HCT116 (cell line): ENCODE measurements at regions not wholly inside any gene's neighbourhood (a gene's known extent, or its start where the extent isn't known, plus 50 kb on each side); places are given as distances from the start of the nearest gene placed in this dataset.
"Not testable (repeated sequence)": the region's sequence is repeated elsewhere in the genome, so short reads cannot be mapped to it uniquely, and the experiment has no call there.

Experiments used
- ATAC-seq: fragments of 200-7000 bp; cut with Tn5 transposase; 2 replicates; pipeline ENCODE4 v1.9.1; 2020; ENCODE audit warnings: mild to moderate bottlenecking, moderate library complexity
- BruUV-seq: library from RNA; stranded (reverse); fragments of 400-500 nt; replicated peaks from 2 replicates; lab custom pipeline; 2021; lab: Mats Ljungman, UMichigan
- CTCF ChIA-PET: fragments of 300-600 bp; sonication (Branson Sonifier 250); formaldehyde crosslinking; loops from one replicate; lab custom pipeline; 2021; ENCODE audit warnings: antibody characterized with exemption; lab: Charles Lee
- POLR2A ChIA-PET: fragments of 300-600, 350-600 bp; sonication (Branson Sonifier 250); formaldehyde crosslinking; loops from one replicate; lab custom pipeline; 2021; ENCODE audit warnings: antibody characterized with exemption; lab: Charles Lee
- RAD21 ChIA-PET, 2 experiments: fragments of 300-600 bp; sonication (Branson Sonifier 250); formaldehyde crosslinking; loops; one replicate each; lab custom pipeline; 2023; ENCODE audit warnings: low total read pairs in 2 of 2; ENCODE audit not compliant: uncharacterized antibody in 2 of 2, unreplicated experiment in 2 of 2, low non-redundant PET in 1 of 2; lab: Charles Lee
- DNase-seq: peaks from one replicate; pipeline ENCODE4 v3.0.0-alpha.2; 2010; ENCODE audit warnings: low read depth, low spot score
- H2AFZ ChIP-seq: fragments of 200-600 bp; shearing (Covaris generic), sonication (generic); 2 replicates; pipeline ENCODE4 v1.6.1; 2017; ENCODE audit warnings: low read depth, mixed run types, mixed read lengths, antibody characterized with exemption, low read length; ENCODE audit not compliant: poor library complexity, severe bottlenecking
- H3K27ac ChIP-seq: 2 replicates; pipeline ENCODE4 v1.5.1; 2012; ENCODE audit warnings: low read depth, low read length
- H3K27me3 ChIP-seq: fragments of 200-600 bp; sonication (generic); 2 replicates; pipeline ENCODE4 v1.6.1; 2016; ENCODE audit warnings: mixed run types, low read length, mixed read lengths; ENCODE audit not compliant: insufficient read depth
- H3K36me3 ChIP-seq, 2 experiments: fragments of 200-500 bp in 1 of 2; fragments of 200-600 bp in 1 of 2; sonication (Bioruptor generic) in 1 of 2; sonication (generic) in 1 of 2; 2 replicates each; pipeline versions ENCODE4 v1.5.1 to v1.6.1; 2014 to 2016; ENCODE audit warnings: low read length in 2 of 2, inconsistent platforms in 1 of 2, mixed read lengths in 1 of 2, mixed run types in 1 of 2; ENCODE audit not compliant: insufficient read depth in 2 of 2, control insufficient read depth in 1 of 2
- H3K4me1 ChIP-seq, 2 experiments: fragments of 200-600 bp in 1 of 2; sonication (generic) in 1 of 2; 2 replicates each; pipeline versions ENCODE4 v1.5.1 to v1.6.1; 2012 to 2017; ENCODE audit warnings: low read length in 2 of 2, inconsistent platforms in 1 of 2, mild to moderate bottlenecking in 1 of 2, mixed read lengths in 1 of 2, mixed run types in 1 of 2, moderate library complexity in 1 of 2; ENCODE audit not compliant: insufficient read depth in 2 of 2, control insufficient read depth in 1 of 2
- H3K4me2 ChIP-seq: fragments of 200-600 bp; sonication (generic); 2 replicates; pipeline ENCODE4 v1.6.1; 2017; ENCODE audit warnings: mixed run types, low read length, mixed read lengths
- H3K4me3 ChIP-seq, 2 experiments: fragments of 200-600 bp in 1 of 2; sonication (generic) in 1 of 2; replicated peaks in 1 of 2; 2 replicates each; pipeline ENCODE4 v1.5.1; 2011 to 2016; ENCODE audit warnings: low read length in 2 of 2, control low read depth in 1 of 2, low read depth in 1 of 2, mild to moderate bottlenecking in 1 of 2, mixed read lengths in 1 of 2, mixed run types in 1 of 2
- H3K79me2 ChIP-seq: fragments of 200-600 bp; sonication (generic); 2 replicates; pipeline ENCODE4 v1.6.1; 2017; ENCODE audit warnings: mild to moderate bottlenecking, mixed run types, low read length, moderate library complexity, mixed read lengths; ENCODE audit not compliant: insufficient read depth
- H3K9ac ChIP-seq: fragments of 200-600 bp; sonication (generic); 2 replicates; pipeline ENCODE4 v1.6.1; 2016; ENCODE audit warnings: low read length, mixed read lengths
- H3K9me2 ChIP-seq: fragments of 200-600 bp; sonication (generic), shearing (Covaris generic); 2 replicates; pipeline ENCODE4 v1.6.1; 2017; ENCODE audit warnings: mixed run types, mild to moderate bottlenecking, moderate library complexity; ENCODE audit not compliant: insufficient read depth
- H3K9me3 ChIP-seq, 2 experiments: fragments of 200-500 bp in 1 of 2; fragments of 200-600 bp in 1 of 2; sonication (Bioruptor generic) in 1 of 2; sonication (generic) in 1 of 2; 2 replicates each; pipeline ENCODE4 v1.6.1; 2014 to 2017; ENCODE audit warnings: low read length in 2 of 2, mixed read lengths in 2 of 2, inconsistent platforms in 1 of 2, low read depth in 1 of 2, mild to moderate bottlenecking in 1 of 2, mixed run types in 1 of 2, moderate library complexity in 1 of 2; ENCODE audit not compliant: control insufficient read depth in 1 of 2, insufficient read depth in 1 of 2
- H4K20me1 ChIP-seq: fragments of 200-600 bp; sonication (generic), shearing (Covaris generic); 2 replicates; pipeline ENCODE4 v1.6.1; 2017; ENCODE audit warnings: mixed run types, mild to moderate bottlenecking, moderate library complexity; ENCODE audit not compliant: insufficient read depth
- CTCF ChIP-seq, 3 experiments: fragments of 200-600 bp in 1 of 3; sonication (generic) in 1 of 3; IDR thresholded peaks in 2 of 3; conservative IDR thresholded peaks in 1 of 3; 2 replicates each; pipeline ENCODE4 v1.5.1; 2012 to 2017; ENCODE audit warnings: low read depth in 2 of 3, low read length in 2 of 3, antibody characterized with exemption in 1 of 3, borderline replicate concordance in 1 of 3, control low read depth in 1 of 3, mild to moderate bottlenecking in 1 of 3, mixed read lengths in 1 of 3, mixed run types in 1 of 3, moderate library complexity in 1 of 3; ENCODE audit not compliant: insufficient read depth in 1 of 3
- ELF1 ChIP-seq: IDR thresholded peaks from 2 replicates; pipeline ENCODE4 v1.6.1; 2012; ENCODE audit warnings: low read depth, borderline replicate concordance
- EZH2 ChIP-seq: fragments of 200-600 bp; sonication (generic); IDR thresholded peaks from 2 replicates; pipeline ENCODE4 v1.6.1; 2017; ENCODE audit warnings: antibody characterized with exemption, mixed run types
- FOSL1 ChIP-seq: IDR thresholded peaks from 2 replicates; pipeline ENCODE4 v1.6.1; 2012; ENCODE audit warnings: low read depth
- JUND ChIP-seq: IDR thresholded peaks from 2 replicates; pipeline ENCODE4 v1.6.1; 2012
- RAD21 ChIP-seq: IDR thresholded peaks from 2 replicates; pipeline ENCODE4 v1.6.1; 2012; ENCODE audit warnings: low read depth, mild to moderate bottlenecking
- SIN3A ChIP-seq: IDR thresholded peaks from 2 replicates; pipeline ENCODE4 v1.6.1; 2012; ENCODE audit warnings: low read depth
- SP1 ChIP-seq: IDR thresholded peaks from 2 replicates; pipeline ENCODE4 v1.6.1; 2012; ENCODE audit warnings: low read depth
- SRF ChIP-seq: IDR thresholded peaks from 2 replicates; pipeline ENCODE4 v1.6.1; 2012; ENCODE audit warnings: low read depth
- ZFX ChIP-seq: fragments of 450-650 bp; IDR thresholded peaks from 2 replicates; pipeline ENCODE4 v1.6.1; 2017
- ZNF274 ChIP-seq: fragments of 200-500 bp; sonication (Bioruptor generic); IDR thresholded peaks from 2 replicates; pipeline ENCODE4 v1.6.1; 2014; ENCODE audit warnings: mild to moderate bottlenecking, low read depth, low read length, inconsistent platforms
- intact Hi-C: fragments of 100-400 bp; cut with micrococcal nuclease; formaldehyde crosslinking; loops from 2 replicates; pipeline ENCODE4 v1.10.0; 2022
- TF ChIP-seq, protein P1 (sequence below): IDR thresholded peaks from 2 replicates; pipeline ENCODE4 v1.6.1; 2011; ENCODE audit warnings: mild to moderate bottlenecking, low read length, moderate library complexity; ENCODE audit not compliant: insufficient replicate concordance; ENCODE audit errors: extremely low read depth
- TF ChIP-seq, protein P2 (sequence below): IDR thresholded peaks from 2 replicates; pipeline ENCODE4 v1.6.1; 2012

GRCh38 chr12:116327992-116328391, 50.5 kb upstream of the MED13L start:
- H3K4me3 ChIP-seq, DNase-seq, H3K36me3 ChIP-seq, POLR2A ChIA-PET, H3K4me1 ChIP-seq, H3K9me2 ChIP-seq, H4K20me1 ChIP-seq, CTCF ChIA-PET, ATAC-seq, H3K4me2 ChIP-seq, BruUV-seq, intact Hi-C loops, H3K79me2 ChIP-seq, H2AFZ ChIP-seq, H3K27ac ChIP-seq, H3K9ac ChIP-seq, H3K27me3 ChIP-seq, H3K9me3 ChIP-seq, RAD21 ChIA-PET: not testable (repeated sequence)

GRCh38 chr12:116331876-116332275, 54.4 kb upstream of the MED13L start:
- no peaks in the 10 kb centered on the region for H3K9me2 ChIP-seq
- H3K9me3 ChIP-seq: no peaks in the 10 kb centered on the region
- no peak overlapping the region for H3K27ac ChIP-seq
- H4K20me1 ChIP-seq: no peaks in the 10 kb centered on the region
- ATAC-seq (no peak), DNase-seq (no peak)
- H3K4me2 ChIP-seq: no peak overlapping the region
- ChIA-PET CTCF (no interaction called here), POLR2A (no interaction called here), RAD21 (no interaction called here)
- no peak overlapping the region for H2AFZ ChIP-seq
- H3K36me3 ChIP-seq: no peaks in the 10 kb centered on the region
- no peaks in the 10 kb centered on the region for H3K27me3 ChIP-seq
- TF ChIP-seq FOSL1 (no peak), SRF (no peak), ELF1 (no peak), CTCF (IDR thresholded peaks at IDR 0.05 in 2 of 3, conservative IDR thresholded peaks at IDR 0.05 in 1 of 3; ENCODE audit: borderline replicate concordance in 1 of 3, insufficient read depth in 1 of 3, low read depth in 2 of 3, low read length in 2 of 3) (no peak), ZNF274 (no peak), EZH2 (no peak), SP1 (no peak), JUND (no peak), ZFX (no peak), SIN3A (no peak), RAD21 (no peak)
- TF ChIP-seq, protein P1, sequence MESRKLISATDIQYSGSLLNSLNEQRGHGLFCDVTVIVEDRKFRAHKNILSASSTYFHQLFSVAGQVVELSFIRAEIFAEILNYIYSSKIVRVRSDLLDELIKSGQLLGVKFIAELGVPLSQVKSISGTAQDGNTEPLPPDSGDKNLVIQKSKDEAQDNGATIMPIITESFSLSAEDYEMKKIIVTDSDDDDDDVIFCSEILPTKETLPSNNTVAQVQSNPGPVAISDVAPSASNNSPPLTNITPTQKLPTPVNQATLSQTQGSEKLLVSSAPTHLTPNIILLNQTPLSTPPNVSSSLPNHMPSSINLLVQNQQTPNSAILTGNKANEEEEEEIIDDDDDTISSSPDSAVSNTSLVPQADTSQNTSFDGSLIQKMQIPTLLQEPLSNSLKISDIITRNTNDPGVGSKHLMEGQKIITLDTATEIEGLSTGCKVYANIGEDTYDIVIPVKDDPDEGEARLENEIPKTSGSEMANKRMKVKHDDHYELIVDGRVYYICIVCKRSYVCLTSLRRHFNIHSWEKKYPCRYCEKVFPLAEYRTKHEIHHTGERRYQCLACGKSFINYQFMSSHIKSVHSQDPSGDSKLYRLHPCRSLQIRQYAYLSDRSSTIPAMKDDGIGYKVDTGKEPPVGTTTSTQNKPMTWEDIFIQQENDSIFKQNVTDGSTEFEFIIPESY: no peak
- TF ChIP-seq, protein P2, sequence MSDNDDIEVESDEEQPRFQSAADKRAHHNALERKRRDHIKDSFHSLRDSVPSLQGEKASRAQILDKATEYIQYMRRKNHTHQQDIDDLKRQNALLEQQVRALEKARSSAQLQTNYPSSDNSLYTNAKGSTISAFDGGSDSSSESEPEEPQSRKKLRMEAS: no peak
- no peak overlapping the region for H3K4me3 ChIP-seq
- H3K4me1 ChIP-seq: peaks cover 0 to 14% of the 10 kb centered on the region in 2 experiments; a peak in 3 of 4 replicates
- intact Hi-C loops: no loop called here
- H3K9ac ChIP-seq: no peak overlapping the region
- no TSS peak for BruUV-seq
- no peaks in the 10 kb centered on the region for H3K79me2 ChIP-seq
